ENCODE measurements at regions not wholly inside any gene's neighbourhood (a gene's known extent, or its start where the extent isn't known, plus 50 kb on each side); places are given as distances from the start of the nearest gene placed in this dataset.

GRCh38 chr2:12050396-12050795 lies 304.0 kb downstream of the LPIN1 start:
- Histone ChIP-seq H3K27me3 (ENCODE audit: low read depth) (no peaks in the 10 kb centered on the region), H3K36me3 (no peaks in the 10 kb centered on the region), H3K27ac (replicated peaks) (no peak overlapping the region), H3K9me3 (replicated peaks) (no peaks in the 10 kb centered on the region), H3K4me1 (no peaks in the 10 kb centered on the region), H3K4me3 (no peak overlapping the region)
- intact Hi-C loops (cut with micrococcal nuclease), result no loop called here
- no peak for TF ChIP-seq CTCF (IDR thresholded peaks at IDR 0.05; ENCODE audit: borderline replicate concordance)
- DNase-seq, result no peak

GRCh38 chr2:12051831-12052230 lies 305.4 kb downstream of the LPIN1 start:
- intact Hi-C loops (cut with micrococcal nuclease), result no loop called here
- TF ChIP-seq CTCF (IDR thresholded peaks at IDR 0.05; ENCODE audit: borderline replicate concordance), result no peak
- H3K36me3 ChIP-seq, result no peaks in the 10 kb centered on the region
- DNase-seq, result no peak
- H3K27me3 ChIP-seq (ENCODE audit: low read depth), result no peaks in the 10 kb centered on the region
- no peaks in the 10 kb centered on the region for H3K4me1 ChIP-seq
- no peak overlapping the region for H3K4me3 ChIP-seq
- no peak overlapping the region for H3K27ac ChIP-seq (replicated peaks)
- no peaks in the 10 kb centered on the region for H3K9me3 ChIP-seq (replicated peaks)

- H3K27me3 ChIP-seq (ENCODE audit: low read depth), result no peaks in the 10 kb centered on the region
- H3K27ac ChIP-seq (replicated peaks), result no peak overlapping the region
- H3K4me1 ChIP-seq, result no peaks in the 10 kb centered on the region
- H3K9me3 ChIP-seq (replicated peaks), result no peaks in the 10 kb centered on the region
- no peaks in the 10 kb centered on the region for H3K36me3 ChIP-seq
- no peak overlapping the region for H3K4me3 ChIP-seq
- intact Hi-C loops (cut with micrococcal nuclease), result no loop called here
- TF ChIP-seq CTCF (IDR thresholded peaks at IDR 0.05; ENCODE audit: borderline replicate concordance), result no peak
- DNase-seq, result no peak
These were observed 306.4 kb downstream of the LPIN1 start for GRCh38 chr2:12052796-12053195.

- H3K36me3 ChIP-seq, result no peaks in the 10 kb centered on the region
- intact Hi-C loops (cut with micrococcal nuclease), result no loop called here
These were observed 308.7 kb downstream of the LPIN1 start for GRCh38 chr2:12054956-12055618.

GRCh38 chr2:12057436-12058166 lies 311.2 kb downstream of the LPIN1 start:
- no peak overlapping the region for H3K27ac ChIP-seq (replicated peaks)
- H3K36me3 ChIP-seq, result no peaks in the 10 kb centered on the region
- H3K4me1 ChIP-seq, result no peaks in the 10 kb centered on the region
- H3K27me3 ChIP-seq (ENCODE audit: low read depth), result no peaks in the 10 kb centered on the region
- H3K9me3 ChIP-seq (replicated peaks), result no peaks in the 10 kb centered on the region
- TF ChIP-seq CTCF (IDR thresholded peaks at IDR 0.05; ENCODE audit: borderline replicate concordance), result no peak
- H3K4me3 ChIP-seq, result no peak overlapping the region
- DNase-seq, result peak; percentile 22
- intact Hi-C loops (cut with micrococcal nuclease), result no loop called here

More at GRCh38 chr2:12054956-12055618, 308.7 kb downstream of the LPIN1 start:
- no peak overlapping the region for H3K27ac ChIP-seq (replicated peaks)
- no peak overlapping the region for H3K4me3 ChIP-seq
- no peaks in the 10 kb centered on the region for H3K27me3 ChIP-seq (ENCODE audit: low read depth)
- DNase-seq, result no peak
- no peaks in the 10 kb centered on the region for H3K4me1 ChIP-seq
- no peaks in the 10 kb centered on the region for H3K9me3 ChIP-seq (replicated peaks)
- no peak for TF ChIP-seq CTCF (IDR thresholded peaks at IDR 0.05; ENCODE audit: borderline replicate concordance)

All from left ventricle myocardium inferior (tissue), 1 donor.